ENCODE measurements at regions not wholly inside any gene's neighbourhood (a gene's known extent, or its start where the extent isn't known, plus 50 kb on each side); places are given as distances from the start of the nearest gene placed in this dataset.

- TF ChIP-seq CTCF (IDR thresholded peaks at IDR 0.05; ENCODE audit: unreplicated experiment), result no peak
- Mint-ChIP-seq H3K27ac (ENCODE audit: low read depth, unreplicated experiment) (no peak overlapping the region), H3K4me1 (ENCODE audit: insufficient read depth, unreplicated experiment) (peaks cover 6% of the 10 kb centered on the region), H3K27me3 (ENCODE audit: insufficient read depth, unreplicated experiment) (no peaks in the 10 kb centered on the region), H3K4me3 (ENCODE audit: unreplicated experiment) (no peak overlapping the region), H3K36me3 (ENCODE audit: insufficient read depth, unreplicated experiment) (no peaks in the 10 kb centered on the region), H3K9me3 (ENCODE audit: unreplicated experiment) (no peaks in the 10 kb centered on the region)
- ChIA-PET CTCF (no interaction called here), POLR2A (no interaction called here)
- DNase-seq (ENCODE audit: unreplicated experiment), result no peak
- intact Hi-C loops (cut with micrococcal nuclease), result no loop called here
- BruUV-seq (replicated peaks), result no TSS peak
These were observed 98.8 kb upstream of the TMEM18 start for GRCh38 chr2:776038-776437.

GRCh38 chr2:774436-774835 is 97.2 kb upstream of the TMEM18 start:
- Mint-ChIP-seq H3K27me3 (ENCODE audit: insufficient read depth, unreplicated experiment) (no peaks in the 10 kb centered on the region), H3K9me3 (ENCODE audit: unreplicated experiment) (no peaks in the 10 kb centered on the region)
- intact Hi-C loops (cut with micrococcal nuclease), result no loop called here

GRCh38 chr2:773256-774160 is 96.3 kb upstream of the TMEM18 start:
- POLR2A ChIA-PET, result no interaction called here
- DNase-seq (ENCODE audit: unreplicated experiment), result no peak
- Mint-ChIP-seq H3K9me3 (ENCODE audit: unreplicated experiment) (no peaks in the 10 kb centered on the region), H3K36me3 (ENCODE audit: insufficient read depth, unreplicated experiment) (no peaks in the 10 kb centered on the region), H3K27me3 (ENCODE audit: insufficient read depth, unreplicated experiment) (no peaks in the 10 kb centered on the region), H3K4me3 (ENCODE audit: unreplicated experiment) (no peak overlapping the region), H3K4me1 (ENCODE audit: insufficient read depth, unreplicated experiment) (peaks cover 6% of the 10 kb centered on the region), H3K27ac (ENCODE audit: low read depth, unreplicated experiment) (no peak overlapping the region)
- no peak for TF ChIP-seq CTCF (IDR thresholded peaks at IDR 0.05; ENCODE audit: unreplicated experiment)
- CTCF ChIA-PET, result no interaction called here
- intact Hi-C loops (cut with micrococcal nuclease), result no loop called here
- BruUV-seq (replicated peaks), result no TSS peak

More at GRCh38 chr2:774436-774835, 97.2 kb upstream of the TMEM18 start:
- DNase-seq (ENCODE audit: unreplicated experiment), result no peak
- ChIA-PET POLR2A (no interaction called here), CTCF (interaction anchor here (0.6 to 1.0 kb wide), 2 partner anchors 16 to 60 kb away, joined by 3 read pairs; no protein-coding TSS in a partner anchor)
- no peaks in the 10 kb centered on the region for H3K36me3 Mint-ChIP-seq (ENCODE audit: insufficient read depth, unreplicated experiment)
- BruUV-seq (replicated peaks), result no TSS peak
- H3K4me1 Mint-ChIP-seq (ENCODE audit: insufficient read depth, unreplicated experiment), result peaks cover 6% of the 10 kb centered on the region
- TF ChIP-seq CTCF (IDR thresholded peaks at IDR 0.05; ENCODE audit: unreplicated experiment), result no peak
- no peak overlapping the region for H3K4me3 Mint-ChIP-seq (ENCODE audit: unreplicated experiment)
- H3K27ac Mint-ChIP-seq (ENCODE audit: low read depth, unreplicated experiment), result no peak overlapping the region

GRCh38 chr2:771538-771937 is 94.3 kb upstream of the TMEM18 start:
- no peaks in the 10 kb centered on the region for H3K36me3 Mint-ChIP-seq (ENCODE audit: insufficient read depth, unreplicated experiment)
- no peaks in the 10 kb centered on the region for H3K27me3 Mint-ChIP-seq (ENCODE audit: insufficient read depth, unreplicated experiment)
- no peak for DNase-seq (ENCODE audit: unreplicated experiment)
- TF ChIP-seq CTCF (IDR thresholded peaks at IDR 0.05; ENCODE audit: unreplicated experiment), result no peak
- H3K4me3 Mint-ChIP-seq (ENCODE audit: unreplicated experiment), result no peak overlapping the region
- H3K4me1 Mint-ChIP-seq (ENCODE audit: insufficient read depth, unreplicated experiment), result peaks cover 6% of the 10 kb centered on the region
- no peaks in the 10 kb centered on the region for H3K9me3 Mint-ChIP-seq (ENCODE audit: unreplicated experiment)
- CTCF ChIA-PET, result no interaction called here
- no peak overlapping the region for H3K27ac Mint-ChIP-seq (ENCODE audit: low read depth, unreplicated experiment)
- no TSS peak for BruUV-seq (replicated peaks)
- POLR2A ChIA-PET, result no interaction called here
- intact Hi-C loops (cut with micrococcal nuclease), result no loop called here

All from MCF 10A (cell line).